ENCODE measurements at regions not wholly inside any gene's neighbourhood (a gene's known extent, or its start where the extent isn't known, plus 50 kb on each side); places are given as distances from the start of the nearest gene placed in this dataset.

DNA sequence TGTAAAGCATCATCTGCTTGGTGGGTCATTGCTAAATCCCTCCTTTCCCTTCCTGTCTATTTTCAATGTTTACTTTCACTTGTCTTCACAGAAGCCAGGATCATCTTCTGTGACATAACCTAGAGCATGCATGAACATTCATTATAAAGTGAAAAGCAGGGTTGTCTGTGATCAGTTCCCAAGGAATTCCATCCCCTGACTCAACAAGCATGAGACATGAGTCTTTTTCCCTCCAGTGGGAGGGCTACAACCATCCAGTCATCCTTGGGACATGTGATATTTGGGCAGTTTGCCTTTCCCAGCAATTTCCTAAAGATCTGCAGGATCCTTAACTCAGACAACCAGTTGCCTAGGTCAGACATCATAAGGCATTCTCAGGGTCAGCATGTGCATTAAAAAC is 166.3 kb upstream of the TMEM196 start:
- H3K4me2 ChIP-seq (replicated peaks; ENCODE audit: low read depth, low read length, poor library complexity, severe bottlenecking), result no peak overlapping the region
- no peak overlapping the region for H3K4me3 ChIP-seq (ENCODE audit: control extremely low read depth in 1 of 5, extremely low read depth in 1 of 5, insufficient read depth in 1 of 5, low read depth in 2 of 5, low read length in 4 of 5)
- no peaks in the 10 kb centered on the region for H3K4me1 Mint-ChIP-seq
- H3K27me3 ChIP-seq (replicated peaks in 1 of 4; ENCODE audit: control extremely low read depth in 1 of 4, control insufficient read depth in 3 of 4, insufficient read depth in 4 of 4, low read length in 3 of 4), result no peaks in the 10 kb centered on the region
- no peaks in the 10 kb centered on the region for H3K4me1 ChIP-seq (ENCODE audit: control insufficient read depth in 2 of 2, insufficient read depth in 2 of 2, low read length in 2 of 2)
- ChIA-PET POLR2A (no interaction called here), CTCF (no interaction called here)
- no peak for DNase-seq
- no peak overlapping the region for H3K27ac Mint-ChIP-seq
- no peaks in the 10 kb centered on the region for H3K79me2 ChIP-seq (ENCODE audit: control insufficient read depth, insufficient read depth, low read length)
- no peak overlapping the region for H3K9ac ChIP-seq (ENCODE audit: low read length)
- intact Hi-C loops (cut with micrococcal nuclease), result no loop called here
- ATAC-seq (ENCODE audit: low read depth), result no peak
- H2AFZ ChIP-seq (ENCODE audit: insufficient read depth, low read depth, low read length, poor library complexity, severe bottlenecking), result no peak overlapping the region
- H3K4me3 Mint-ChIP-seq, result no peak overlapping the region
- no peaks in the 10 kb centered on the region for H3K27me3 Mint-ChIP-seq
- H3K9me3 Mint-ChIP-seq (ENCODE audit: insufficient read depth), result peaks cover 6% of the 10 kb centered on the region
- H3K27ac ChIP-seq (ENCODE audit: low read length in 2 of 2), result no peak overlapping the region
- no peaks in the 10 kb centered on the region for H3K36me3 ChIP-seq (replicated peaks in 1 of 2; ENCODE audit: control extremely low read depth in 1 of 2, control insufficient read depth in 1 of 2, extremely low read depth in 1 of 2, insufficient read depth in 2 of 2, low read length in 1 of 2)
- H3K9me3 ChIP-seq (ENCODE audit: control extremely low read depth in 1 of 3, control insufficient read depth in 2 of 3, insufficient read depth in 1 of 3, low read length in 2 of 3), result peaks cover 0 to 8% (median 5%) of the 10 kb centered on the region in 3 donors
- TF ChIP-seq, protein P1, sequence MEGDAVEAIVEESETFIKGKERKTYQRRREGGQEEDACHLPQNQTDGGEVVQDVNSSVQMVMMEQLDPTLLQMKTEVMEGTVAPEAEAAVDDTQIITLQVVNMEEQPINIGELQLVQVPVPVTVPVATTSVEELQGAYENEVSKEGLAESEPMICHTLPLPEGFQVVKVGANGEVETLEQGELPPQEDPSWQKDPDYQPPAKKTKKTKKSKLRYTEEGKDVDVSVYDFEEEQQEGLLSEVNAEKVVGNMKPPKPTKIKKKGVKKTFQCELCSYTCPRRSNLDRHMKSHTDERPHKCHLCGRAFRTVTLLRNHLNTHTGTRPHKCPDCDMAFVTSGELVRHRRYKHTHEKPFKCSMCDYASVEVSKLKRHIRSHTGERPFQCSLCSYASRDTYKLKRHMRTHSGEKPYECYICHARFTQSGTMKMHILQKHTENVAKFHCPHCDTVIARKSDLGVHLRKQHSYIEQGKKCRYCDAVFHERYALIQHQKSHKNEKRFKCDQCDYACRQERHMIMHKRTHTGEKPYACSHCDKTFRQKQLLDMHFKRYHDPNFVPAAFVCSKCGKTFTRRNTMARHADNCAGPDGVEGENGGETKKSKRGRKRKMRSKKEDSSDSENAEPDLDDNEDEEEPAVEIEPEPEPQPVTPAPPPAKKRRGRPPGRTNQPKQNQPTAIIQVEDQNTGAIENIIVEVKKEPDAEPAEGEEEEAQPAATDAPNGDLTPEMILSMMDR (IDR thresholded peaks at IDR 0.05), result no peak
- TF ChIP-seq EZH2 (IDR thresholded peaks at IDR 0.05; ENCODE audit: borderline replicate concordance, insufficient read depth, low read depth, low read length, poor library complexity, severe bottlenecking), result no peak
- H4K20me1 ChIP-seq (ENCODE audit: control insufficient read depth, insufficient read depth, low read length, poor library complexity, severe bottlenecking), result no peaks in the 10 kb centered on the region

DNA sequence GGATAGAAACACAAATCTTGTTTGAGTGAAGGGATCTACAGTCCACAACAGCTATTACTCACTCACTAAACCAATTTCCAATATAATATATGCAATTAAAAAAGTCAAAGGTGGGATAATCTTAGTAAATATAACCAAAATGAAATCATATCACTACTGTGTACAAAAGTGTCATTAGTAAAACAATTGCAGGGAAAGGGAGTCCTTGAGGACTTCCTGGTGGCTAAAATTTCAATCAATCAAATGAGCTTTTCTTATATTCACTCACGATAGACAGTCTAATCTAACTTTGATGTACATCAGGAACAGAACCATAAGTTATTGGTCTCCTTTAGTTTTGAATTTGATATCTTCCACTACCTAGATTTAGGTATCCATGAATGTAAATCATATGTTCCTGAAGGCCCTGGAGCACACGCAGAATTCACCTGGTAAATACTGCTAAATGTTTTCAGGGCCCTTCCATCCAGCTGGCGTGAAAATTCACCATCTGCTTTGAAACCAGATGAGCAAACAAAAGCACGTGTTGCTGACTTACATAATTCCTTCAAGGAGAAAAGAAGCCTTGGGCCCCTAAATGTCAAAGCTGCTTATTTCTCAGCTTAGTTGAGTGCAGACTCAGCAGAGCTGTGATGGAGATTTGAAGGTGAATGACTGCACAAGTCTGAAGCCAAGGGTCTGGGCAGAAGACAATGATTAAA is 159.3 kb upstream of the TMEM196 start:
- CTCF ChIA-PET, result no interaction called here
- no peaks in the 10 kb centered on the region for H4K20me1 ChIP-seq (ENCODE audit: control insufficient read depth, insufficient read depth, low read length, poor library complexity, severe bottlenecking)
- H3K79me2 ChIP-seq (ENCODE audit: control insufficient read depth, insufficient read depth, low read length), result no peaks in the 10 kb centered on the region
- TF ChIP-seq EZH2 (IDR thresholded peaks at IDR 0.05; ENCODE audit: borderline replicate concordance, insufficient read depth, low read depth, low read length, poor library complexity, severe bottlenecking), result no peak
- TF ChIP-seq, protein P1 (IDR thresholded peaks at IDR 0.05), result no peak
- H3K27me3 ChIP-seq (replicated peaks in 1 of 4; ENCODE audit: control extremely low read depth in 1 of 4, control insufficient read depth in 3 of 4, insufficient read depth in 4 of 4, low read length in 3 of 4), result no peaks in the 10 kb centered on the region
- ATAC-seq (ENCODE audit: low read depth), result no peak
- H3K27ac ChIP-seq (ENCODE audit: low read length in 2 of 2), result no peak overlapping the region
- no peak overlapping the region for H3K27ac Mint-ChIP-seq
- no peak overlapping the region for H3K4me3 ChIP-seq (ENCODE audit: control extremely low read depth in 1 of 5, extremely low read depth in 1 of 5, insufficient read depth in 1 of 5, low read depth in 2 of 5, low read length in 4 of 5)
- no peak overlapping the region for H3K9ac ChIP-seq (ENCODE audit: low read length)
- H3K4me1 ChIP-seq (ENCODE audit: control insufficient read depth in 2 of 2, insufficient read depth in 2 of 2, low read length in 2 of 2), result no peaks in the 10 kb centered on the region
- no peak for DNase-seq
- no peak overlapping the region for H3K4me2 ChIP-seq (replicated peaks; ENCODE audit: low read depth, low read length, poor library complexity, severe bottlenecking)
- H3K4me3 Mint-ChIP-seq, result no peak overlapping the region
- 78% methylated on average over 3 of the region's 4 CpGs for WGBS (ENCODE audit: insufficient coverage)
- intact Hi-C loops (cut with micrococcal nuclease), result no loop called here
- no peaks in the 10 kb centered on the region for H3K4me1 Mint-ChIP-seq
- no peak overlapping the region for H2AFZ ChIP-seq (ENCODE audit: insufficient read depth, low read depth, low read length, poor library complexity, severe bottlenecking)
- H3K27me3 Mint-ChIP-seq, result no peaks in the 10 kb centered on the region
- H3K9me3 ChIP-seq (ENCODE audit: control extremely low read depth in 1 of 3, control insufficient read depth in 2 of 3, insufficient read depth in 1 of 3, low read length in 2 of 3), result peaks cover 0 to 8% (median 5%) of the 10 kb centered on the region in 3 donors
- POLR2A ChIA-PET, result no interaction called here
- H3K36me3 ChIP-seq (replicated peaks in 1 of 2; ENCODE audit: control extremely low read depth in 1 of 2, control insufficient read depth in 1 of 2, extremely low read depth in 1 of 2, insufficient read depth in 2 of 2, low read length in 1 of 2), result no peaks in the 10 kb centered on the region
- H3K9me3 Mint-ChIP-seq (ENCODE audit: insufficient read depth), result peaks cover 6% of the 10 kb centered on the region
